ENCODE measurements at regions not wholly inside any gene's neighbourhood (a gene's known extent, or its start where the extent isn't known, plus 50 kb on each side); places are given as distances from the start of the nearest gene placed in this dataset.

DNA sequence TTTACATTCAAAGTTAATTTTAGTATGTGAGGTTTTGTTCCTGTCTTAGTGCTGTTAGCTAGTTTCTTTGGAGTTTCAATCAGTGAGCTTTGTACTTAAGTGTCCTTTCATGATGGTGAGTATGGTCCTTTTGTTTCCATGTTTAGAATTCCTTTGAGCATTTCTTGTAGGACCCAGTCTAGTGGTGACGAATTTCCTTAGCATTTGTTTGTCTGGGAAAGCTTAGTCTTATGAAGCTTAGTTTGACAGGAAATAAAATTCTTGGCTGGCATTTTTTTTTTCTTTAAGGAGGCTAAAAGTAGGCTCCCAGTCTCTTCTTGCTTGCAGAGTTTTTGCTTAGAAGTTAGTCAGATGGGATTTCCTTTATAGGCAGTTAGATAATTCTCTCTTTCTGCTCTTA, 209.2 kb upstream of the SEMA3C start:
- no peaks in the 10 kb centered on the region for H3K36me3 ChIP-seq (replicated peaks in 1 of 2; ENCODE audit: control extremely low read depth in 1 of 2, control insufficient read depth in 1 of 2, extremely low read depth in 1 of 2, insufficient read depth in 2 of 2, low read length in 1 of 2)
- no peaks in the 10 kb centered on the region for H3K4me1 Mint-ChIP-seq
- H3K27me3 ChIP-seq (replicated peaks in 1 of 4; ENCODE audit: control extremely low read depth in 1 of 4, control insufficient read depth in 3 of 4, insufficient read depth in 4 of 4, low read length in 3 of 4): no peaks in the 10 kb centered on the region
- H3K4me3 ChIP-seq (ENCODE audit: control extremely low read depth in 1 of 5, extremely low read depth in 1 of 5, insufficient read depth in 1 of 5, low read depth in 2 of 5, low read length in 4 of 5): no peak overlapping the region
- CTCF ChIA-PET: no interaction called here
- no peak overlapping the region for H3K27ac ChIP-seq (ENCODE audit: low read length in 2 of 2)
- WGBS (ENCODE audit: insufficient coverage): 69% methylated on average over 1 of the region's 1 CpG
- no peak overlapping the region for H3K4me2 ChIP-seq (replicated peaks; ENCODE audit: low read depth, low read length, poor library complexity, severe bottlenecking)
- peaks cover 0 to 8% (median 3%) of the 10 kb centered on the region in 3 donors for H3K9me3 ChIP-seq (ENCODE audit: control extremely low read depth in 1 of 3, control insufficient read depth in 2 of 3, insufficient read depth in 1 of 3, low read length in 2 of 3)
- H3K27me3 Mint-ChIP-seq: no peaks in the 10 kb centered on the region
- no peak overlapping the region for H3K27ac Mint-ChIP-seq
- no peaks in the 10 kb centered on the region for H3K4me1 ChIP-seq (ENCODE audit: control insufficient read depth in 2 of 2, insufficient read depth in 2 of 2, low read length in 2 of 2)
- no peaks in the 10 kb centered on the region for H3K79me2 ChIP-seq (ENCODE audit: control insufficient read depth, insufficient read depth, low read length)
- H2AFZ ChIP-seq (ENCODE audit: insufficient read depth, low read depth, low read length, poor library complexity, severe bottlenecking): no peak overlapping the region
- H3K9me3 Mint-ChIP-seq (ENCODE audit: insufficient read depth): peaks cover 17% of the 10 kb centered on the region
- no peaks in the 10 kb centered on the region for H4K20me1 ChIP-seq (ENCODE audit: control insufficient read depth, insufficient read depth, low read length, poor library complexity, severe bottlenecking)
- POLR2A ChIA-PET: no interaction called here
- H3K9ac ChIP-seq (ENCODE audit: low read length): no peak overlapping the region
- no peak for TF ChIP-seq EZH2 (IDR thresholded peaks at IDR 0.05; ENCODE audit: borderline replicate concordance, insufficient read depth, low read depth, low read length, poor library complexity, severe bottlenecking)
- TF ChIP-seq, protein P1, sequence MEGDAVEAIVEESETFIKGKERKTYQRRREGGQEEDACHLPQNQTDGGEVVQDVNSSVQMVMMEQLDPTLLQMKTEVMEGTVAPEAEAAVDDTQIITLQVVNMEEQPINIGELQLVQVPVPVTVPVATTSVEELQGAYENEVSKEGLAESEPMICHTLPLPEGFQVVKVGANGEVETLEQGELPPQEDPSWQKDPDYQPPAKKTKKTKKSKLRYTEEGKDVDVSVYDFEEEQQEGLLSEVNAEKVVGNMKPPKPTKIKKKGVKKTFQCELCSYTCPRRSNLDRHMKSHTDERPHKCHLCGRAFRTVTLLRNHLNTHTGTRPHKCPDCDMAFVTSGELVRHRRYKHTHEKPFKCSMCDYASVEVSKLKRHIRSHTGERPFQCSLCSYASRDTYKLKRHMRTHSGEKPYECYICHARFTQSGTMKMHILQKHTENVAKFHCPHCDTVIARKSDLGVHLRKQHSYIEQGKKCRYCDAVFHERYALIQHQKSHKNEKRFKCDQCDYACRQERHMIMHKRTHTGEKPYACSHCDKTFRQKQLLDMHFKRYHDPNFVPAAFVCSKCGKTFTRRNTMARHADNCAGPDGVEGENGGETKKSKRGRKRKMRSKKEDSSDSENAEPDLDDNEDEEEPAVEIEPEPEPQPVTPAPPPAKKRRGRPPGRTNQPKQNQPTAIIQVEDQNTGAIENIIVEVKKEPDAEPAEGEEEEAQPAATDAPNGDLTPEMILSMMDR (IDR thresholded peaks at IDR 0.05): no peak
- DNase-seq (no peak), ATAC-seq (ENCODE audit: low read depth) (no peak)
- no peak overlapping the region for H3K4me3 Mint-ChIP-seq
- intact Hi-C loops (cut with micrococcal nuclease): no loop called here

DNA sequence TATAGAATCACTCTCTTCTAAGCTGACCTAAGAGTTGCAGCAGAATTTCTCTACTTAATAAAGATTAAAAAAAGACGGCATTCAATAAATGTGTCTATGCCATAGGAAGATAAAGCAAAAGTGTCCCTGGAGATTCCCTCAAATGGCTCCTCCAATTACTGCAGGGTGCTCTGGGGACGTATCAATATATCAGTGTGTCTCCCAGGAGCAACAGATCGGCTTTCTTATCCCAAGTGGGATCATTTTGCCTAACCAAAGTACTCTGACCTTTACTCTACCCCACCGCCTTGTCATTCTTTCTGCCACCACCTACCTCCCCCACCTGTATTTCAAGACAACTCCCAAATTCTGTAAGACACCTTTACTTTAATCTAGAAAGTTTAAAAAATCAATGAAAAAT, 202.0 kb upstream of the SEMA3C start:
- Histone ChIP-seq H3K27me3 (replicated peaks in 1 of 4; ENCODE audit: control extremely low read depth in 1 of 4, control insufficient read depth in 3 of 4, insufficient read depth in 4 of 4, low read length in 3 of 4) (no peaks in the 10 kb centered on the region), H3K9me3 (ENCODE audit: control extremely low read depth in 1 of 3, control insufficient read depth in 2 of 3, insufficient read depth in 1 of 3, low read length in 2 of 3) (peaks cover 0 to 5% (median 0%) of the 10 kb centered on the region in 3 donors), H4K20me1 (ENCODE audit: control insufficient read depth, insufficient read depth, low read length, poor library complexity, severe bottlenecking) (no peaks in the 10 kb centered on the region), H2AFZ (ENCODE audit: insufficient read depth, low read depth, low read length, poor library complexity, severe bottlenecking) (no peak overlapping the region), H3K4me1 (ENCODE audit: control insufficient read depth in 2 of 2, insufficient read depth in 2 of 2, low read length in 2 of 2) (no peaks in the 10 kb centered on the region), H3K4me2 (replicated peaks; ENCODE audit: low read depth, low read length, poor library complexity, severe bottlenecking) (no peak overlapping the region), H3K36me3 (replicated peaks in 1 of 2; ENCODE audit: control extremely low read depth in 1 of 2, control insufficient read depth in 1 of 2, extremely low read depth in 1 of 2, insufficient read depth in 2 of 2, low read length in 1 of 2) (no peaks in the 10 kb centered on the region), H3K79me2 (ENCODE audit: control insufficient read depth, insufficient read depth, low read length) (no peaks in the 10 kb centered on the region), H3K4me3 (ENCODE audit: control extremely low read depth in 1 of 5, extremely low read depth in 1 of 5, insufficient read depth in 1 of 5, low read depth in 2 of 5, low read length in 4 of 5) (no peak overlapping the region), H3K9ac (ENCODE audit: low read length) (no peak overlapping the region), H3K27ac (ENCODE audit: low read length in 2 of 2) (no peak overlapping the region)
- no peak for ATAC-seq (ENCODE audit: low read depth)
- intact Hi-C loops (cut with micrococcal nuclease): no loop called here
- Mint-ChIP-seq H3K4me3 (no peak overlapping the region), H3K27ac (no peak overlapping the region), H3K4me1 (no peaks in the 10 kb centered on the region), H3K27me3 (no peaks in the 10 kb centered on the region), H3K9me3 (ENCODE audit: insufficient read depth) (no peaks in the 10 kb centered on the region)
- ChIA-PET CTCF (no interaction called here), POLR2A (no interaction called here)
- WGBS (ENCODE audit: insufficient coverage): 87% methylated on average over 4 of the region's 4 CpGs
- TF ChIP-seq, protein P1 (IDR thresholded peaks at IDR 0.05): no peak
- no peak for TF ChIP-seq EZH2 (IDR thresholded peaks at IDR 0.05; ENCODE audit: borderline replicate concordance, insufficient read depth, low read depth, low read length, poor library complexity, severe bottlenecking)
- DNase-seq: no peak

All from B cell (primary cell).